Hepatocyte (in vitro differentiated cells): ENCODE measurements at regions not wholly inside any gene's neighbourhood (a gene's known extent, or its start where the extent isn't known, plus 50 kb on each side); places are given as distances from the start of the nearest gene placed in this dataset.

Source experiments
- EZH2 ChIP-seq: fragments of 200-600 bp; sonication (generic); IDR thresholded peaks from 2 replicates; pipeline ENCODE4 v1.6.1; 2016; ENCODE audit warnings: antibody characterized with exemption, mild to moderate bottlenecking, borderline replicate concordance
- EZH2phosphoT487 ChIP-seq: fragments of 200-600 bp; sonication (generic); IDR thresholded peaks from one replicate; pipeline ENCODE4 v1.6.1; 2018; ENCODE audit warnings: antibody characterized with exemption, mild to moderate bottlenecking, low read depth, moderate library complexity; ENCODE audit not compliant: unreplicated experiment, severe bottlenecking
- TF ChIP-seq, protein P1 (sequence below): fragments of 200-600 bp; sonication (generic); IDR thresholded peaks from 2 replicates; pipeline ENCODE4 v1.5.1; 2016; ENCODE audit warnings: antibody characterized with exemption, mild to moderate bottlenecking; ENCODE audit not compliant: poor library complexity

DNA sequence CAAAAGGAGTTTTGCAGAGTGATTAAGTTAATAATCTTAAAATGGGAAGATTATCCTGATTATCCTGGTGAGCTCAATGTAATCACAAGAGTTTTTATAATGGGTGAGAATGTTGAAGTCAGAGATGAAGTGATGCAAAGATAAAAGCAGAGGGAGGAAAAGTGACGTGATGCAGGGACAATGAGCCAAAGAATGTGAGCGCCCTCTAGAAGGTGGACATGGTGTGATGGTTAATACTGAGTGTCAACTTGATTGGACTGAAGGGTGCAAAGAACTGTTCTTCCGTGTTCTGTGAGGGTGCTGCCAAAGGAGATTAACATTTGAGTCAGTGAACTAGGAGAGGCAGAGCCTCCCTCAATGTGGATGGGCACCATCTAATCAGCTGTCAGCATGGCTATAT lies 569.6 kb upstream of the AGTR1 start:
- TF ChIP-seq EZH2 (no peak), EZH2phosphoT487 (no peak)
- TF ChIP-seq, protein P1, sequence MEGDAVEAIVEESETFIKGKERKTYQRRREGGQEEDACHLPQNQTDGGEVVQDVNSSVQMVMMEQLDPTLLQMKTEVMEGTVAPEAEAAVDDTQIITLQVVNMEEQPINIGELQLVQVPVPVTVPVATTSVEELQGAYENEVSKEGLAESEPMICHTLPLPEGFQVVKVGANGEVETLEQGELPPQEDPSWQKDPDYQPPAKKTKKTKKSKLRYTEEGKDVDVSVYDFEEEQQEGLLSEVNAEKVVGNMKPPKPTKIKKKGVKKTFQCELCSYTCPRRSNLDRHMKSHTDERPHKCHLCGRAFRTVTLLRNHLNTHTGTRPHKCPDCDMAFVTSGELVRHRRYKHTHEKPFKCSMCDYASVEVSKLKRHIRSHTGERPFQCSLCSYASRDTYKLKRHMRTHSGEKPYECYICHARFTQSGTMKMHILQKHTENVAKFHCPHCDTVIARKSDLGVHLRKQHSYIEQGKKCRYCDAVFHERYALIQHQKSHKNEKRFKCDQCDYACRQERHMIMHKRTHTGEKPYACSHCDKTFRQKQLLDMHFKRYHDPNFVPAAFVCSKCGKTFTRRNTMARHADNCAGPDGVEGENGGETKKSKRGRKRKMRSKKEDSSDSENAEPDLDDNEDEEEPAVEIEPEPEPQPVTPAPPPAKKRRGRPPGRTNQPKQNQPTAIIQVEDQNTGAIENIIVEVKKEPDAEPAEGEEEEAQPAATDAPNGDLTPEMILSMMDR, result no peak
